ENCODE measurements at regions not wholly inside any gene's neighbourhood (a gene's known extent, or its start where the extent isn't known, plus 50 kb on each side); places are given as distances from the start of the nearest gene placed in this dataset.

DNA sequence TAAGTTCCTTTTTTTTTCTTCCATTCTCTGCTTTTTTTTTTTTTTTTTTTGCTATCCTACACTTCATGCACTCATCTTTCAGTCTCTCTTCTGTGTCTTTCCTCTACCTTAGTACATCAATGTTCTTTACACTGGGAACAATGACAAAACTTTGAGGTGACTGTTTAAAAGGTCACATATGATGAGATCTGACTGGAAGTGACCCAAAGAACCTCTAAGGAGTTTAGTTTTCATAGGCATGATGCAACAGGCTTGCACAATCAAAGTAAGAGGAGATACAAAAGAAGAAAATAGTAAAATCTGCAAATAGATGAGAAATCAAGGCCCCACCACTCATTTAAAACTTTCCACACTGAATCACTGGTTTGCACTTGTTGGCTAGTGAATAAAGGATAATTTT lies 840.8 kb downstream of the TBC1D32 start:
- no peak for DNase-seq (ENCODE audit: low read depth)
- TF ChIP-seq CTCF (IDR thresholded peaks at IDR 0.05; ENCODE audit: insufficient read depth, low read length), result no peak
- no peak overlapping the region for H3K4me3 ChIP-seq (ENCODE audit: low read depth, low read length)

DNA sequence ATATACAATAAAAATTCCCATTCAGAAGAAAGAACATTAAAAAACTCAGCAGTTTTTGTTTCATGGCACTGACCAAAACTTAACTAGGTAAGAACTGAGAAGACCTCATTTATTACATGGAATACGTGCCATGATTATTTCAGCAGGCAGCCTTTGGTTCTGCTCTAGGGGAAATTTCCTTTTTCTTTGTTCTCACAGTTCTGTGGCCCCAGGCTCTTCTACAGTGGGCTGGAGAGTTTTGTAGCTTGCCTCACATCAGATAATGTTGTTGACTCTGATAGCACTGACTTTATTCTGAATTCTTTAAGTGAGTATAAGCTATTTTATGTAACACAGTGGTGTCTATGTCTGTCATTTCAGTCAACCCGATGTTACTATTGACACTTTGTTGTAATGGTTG lies 844.3 kb downstream of the TBC1D32 start:
- no peak for DNase-seq (ENCODE audit: low read depth)
- no peak overlapping the region for H3K4me3 ChIP-seq (ENCODE audit: low read depth, low read length)
- no peak for TF ChIP-seq CTCF (IDR thresholded peaks at IDR 0.05; ENCODE audit: insufficient read depth, low read length)

GRCh38 chr6:120484146-120484545 lies 850.1 kb downstream of the TBC1D32 start:
- DNase-seq (ENCODE audit: low read depth), result no peak
- H3K4me3 ChIP-seq (ENCODE audit: low read depth, low read length), result no peak overlapping the region
- no peak for TF ChIP-seq CTCF (IDR thresholded peaks at IDR 0.05; ENCODE audit: insufficient read depth, low read length)

- DNase-seq (ENCODE audit: low read depth), result no peak
- TF ChIP-seq CTCF (IDR thresholded peaks at IDR 0.05; ENCODE audit: insufficient read depth, low read length), result no peak
- H3K4me3 ChIP-seq (ENCODE audit: low read depth, low read length), result no peak overlapping the region
Observed at GRCh38 chr6:120478650-120479049, 855.6 kb downstream of the TBC1D32 start.

DNA sequence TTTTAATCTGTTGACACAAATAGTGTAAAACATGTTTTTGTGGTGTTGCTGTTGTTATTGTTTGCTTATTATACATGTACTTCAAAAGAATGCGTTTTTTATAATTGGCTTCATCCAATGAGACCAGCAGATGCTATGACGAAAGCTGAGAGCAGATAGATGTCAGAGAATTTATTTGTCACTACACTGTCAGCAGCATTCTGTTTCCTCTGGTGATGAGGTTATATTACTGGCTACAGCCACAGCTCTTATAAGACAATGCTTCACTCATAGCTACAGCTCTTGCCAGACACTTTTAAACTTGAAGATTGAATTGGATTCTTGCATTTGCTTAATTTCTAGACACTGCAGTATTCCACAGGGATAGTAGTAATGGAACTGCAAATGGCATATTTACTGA lies 860.5 kb downstream of the TBC1D32 start:
- no peak for DNase-seq (ENCODE audit: low read depth)
- no peak overlapping the region for H3K4me3 ChIP-seq (ENCODE audit: low read depth, low read length)
- TF ChIP-seq CTCF (IDR thresholded peaks at IDR 0.05; ENCODE audit: insufficient read depth, low read length), result no peak

GRCh38 chr6:120468486-120468885 lies 865.8 kb downstream of the TBC1D32 start:
- H3K4me3 ChIP-seq (ENCODE audit: low read depth, low read length), result no peak overlapping the region
- TF ChIP-seq CTCF (IDR thresholded peaks at IDR 0.05; ENCODE audit: insufficient read depth, low read length), result no peak
- DNase-seq (ENCODE audit: low read depth), result no peak

DNA sequence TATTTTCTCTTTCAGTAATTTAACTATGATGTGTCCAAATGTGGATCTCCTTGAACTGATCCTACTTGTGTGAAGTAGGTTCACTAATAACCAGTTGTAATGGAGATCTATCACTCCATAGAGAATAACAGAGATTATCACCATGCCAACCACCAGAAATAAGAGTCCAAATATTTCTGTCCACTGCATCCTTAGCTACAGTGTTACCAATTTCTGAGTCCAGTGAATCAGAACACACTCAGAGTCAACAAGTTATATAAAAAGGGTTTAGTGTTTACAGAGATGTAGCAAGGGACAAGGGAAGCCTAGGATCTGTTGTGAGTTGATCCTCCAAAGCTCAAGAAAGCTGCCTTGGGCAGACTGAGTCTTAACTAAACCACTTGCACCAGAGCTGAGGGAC lies 882.8 kb downstream of the TBC1D32 start:
- H3K4me3 ChIP-seq (ENCODE audit: low read depth, low read length), result no peak overlapping the region
- no peak for DNase-seq (ENCODE audit: low read depth)
- TF ChIP-seq CTCF (IDR thresholded peaks at IDR 0.05; ENCODE audit: insufficient read depth, low read length), result no peak

Measured in fibroblast of the aortic adventitia (primary cell).